Fibroblast of skin of right biceps (primary cell): ENCODE measurements at regions not wholly inside any gene's neighbourhood (a gene's known extent, or its start where the extent isn't known, plus 50 kb on each side); places are given as distances from the start of the nearest gene placed in this dataset.
"Not testable (repeated sequence)": the region's sequence is repeated elsewhere in the genome, so short reads cannot be mapped to it uniquely, and the experiment has no call there.

Experiments used
- DNase-seq: peaks from one replicate; pipeline ENCODE4 v3.0.0-alpha.2; 2013

DNA sequence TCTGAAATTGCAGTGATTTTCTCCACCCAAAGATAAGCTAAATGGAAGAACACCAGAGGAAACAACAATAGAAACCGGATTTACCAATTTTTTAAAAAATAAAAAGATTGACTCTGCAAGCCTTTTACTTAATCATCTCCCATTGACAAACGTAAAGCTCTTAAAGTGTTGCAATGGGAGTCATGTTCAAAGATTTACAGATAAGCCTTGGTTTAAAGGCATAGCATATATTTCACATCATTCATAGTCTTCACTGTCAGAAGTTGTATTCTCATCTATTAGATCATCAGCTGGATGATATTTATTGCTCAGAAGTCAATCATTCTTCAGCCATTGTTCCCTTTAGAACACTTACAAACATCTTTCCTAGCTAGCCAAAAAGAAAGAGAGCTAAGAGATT lies 397.6 kb downstream of the GBE1 start:
- no peak for DNase-seq

DNA sequence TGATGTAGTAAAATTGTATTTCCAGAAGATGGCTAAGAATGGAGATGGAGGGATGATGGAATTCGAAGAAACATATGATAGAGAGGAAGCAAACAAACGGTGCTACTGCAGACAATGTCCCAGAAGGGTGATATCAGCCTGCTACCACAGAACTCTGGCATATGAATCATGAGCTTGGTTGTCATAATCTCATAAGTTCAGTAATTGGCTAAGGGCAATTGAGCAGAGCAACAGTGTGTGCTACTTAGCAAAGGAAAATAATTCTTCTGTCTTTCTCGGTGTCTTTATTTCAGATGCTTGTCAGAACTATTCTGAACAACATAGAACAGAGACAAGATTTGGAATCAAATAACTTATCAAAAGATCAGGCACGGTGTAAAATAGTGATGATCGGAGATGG lies 407.3 kb downstream of the GBE1 start:
- DNase-seq = no peak

DNA sequence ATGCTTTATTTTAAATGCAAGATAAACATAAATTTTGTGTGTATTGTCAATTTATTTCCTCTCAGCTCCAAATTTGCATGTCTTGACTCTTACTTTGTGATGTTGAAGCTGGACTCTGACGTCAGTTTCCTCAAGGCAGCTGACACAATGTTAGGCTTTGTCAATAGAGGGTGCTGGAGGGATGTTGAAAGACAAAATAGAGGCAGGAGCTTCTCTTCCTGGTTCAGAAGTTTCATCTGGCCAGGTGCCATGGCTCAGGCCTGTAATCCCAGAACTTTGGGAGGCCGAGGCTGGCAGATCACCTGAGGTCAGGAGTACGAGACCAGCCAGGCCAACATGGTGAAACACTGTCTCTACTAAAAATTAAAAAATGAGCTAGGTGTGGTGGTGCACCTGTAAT lies 408.6 kb downstream of the GBE1 start:
- peak; percentile 27 for DNase-seq

GRCh38 chr3:81349816-81350340 lies 411.6 kb downstream of the GBE1 start:
- no peak for DNase-seq

GRCh38 chr3:81339040-81339845 lies 422.2 kb downstream of the GBE1 start:
- DNase-seq = peak; percentile 31

DNA sequence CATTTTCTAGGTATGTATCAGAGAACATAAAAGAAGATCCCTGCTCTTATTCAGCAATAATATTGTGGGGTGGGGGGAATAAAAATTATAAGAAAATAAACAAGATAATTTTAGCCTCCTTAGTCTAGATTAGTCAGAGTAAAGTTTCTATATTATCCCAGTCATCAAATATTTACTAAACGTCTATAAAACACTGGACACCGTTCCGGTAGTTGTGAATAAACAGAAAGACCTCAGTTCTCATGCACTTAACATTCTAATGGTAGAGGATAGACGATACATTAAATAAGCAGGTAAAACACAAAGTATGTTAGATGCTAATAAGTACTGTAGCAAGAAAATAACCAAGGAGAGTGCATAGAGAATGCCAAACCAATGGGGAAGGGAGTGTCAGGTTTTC lies 425.0 kb downstream of the GBE1 start:
- no peak for DNase-seq

- DNase-seq = not testable (repeated sequence)
Measured at GRCh38 chr3:81329835-81330234, 431.6 kb downstream of the GBE1 start.

- DNase-seq = no peak
Measured at GRCh38 chr3:81326245-81326644, 435.2 kb downstream of the GBE1 start.

DNA sequence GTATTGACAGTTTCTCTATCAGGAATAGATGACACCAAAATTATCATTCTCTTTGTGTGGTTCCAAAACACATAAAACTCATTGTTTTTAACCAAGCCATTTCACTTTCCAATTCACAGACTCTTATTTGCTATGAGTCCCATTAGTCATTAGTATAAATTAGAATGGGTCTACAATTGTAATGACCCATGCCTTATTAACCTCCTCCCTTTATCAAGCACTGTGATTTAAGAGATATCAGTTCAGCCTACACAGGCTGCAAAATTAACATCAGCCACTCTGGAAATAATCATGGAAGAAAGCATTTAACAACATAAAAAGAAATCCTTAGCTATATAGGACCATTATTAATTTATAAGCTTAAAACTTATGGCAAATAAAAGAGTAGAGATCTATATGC lies 440.6 kb downstream of the GBE1 start:
- no peak for DNase-seq

- DNase-seq = no peak
Measured at GRCh38 chr3:81315030-81315429, 446.4 kb downstream of the GBE1 start.

DNA sequence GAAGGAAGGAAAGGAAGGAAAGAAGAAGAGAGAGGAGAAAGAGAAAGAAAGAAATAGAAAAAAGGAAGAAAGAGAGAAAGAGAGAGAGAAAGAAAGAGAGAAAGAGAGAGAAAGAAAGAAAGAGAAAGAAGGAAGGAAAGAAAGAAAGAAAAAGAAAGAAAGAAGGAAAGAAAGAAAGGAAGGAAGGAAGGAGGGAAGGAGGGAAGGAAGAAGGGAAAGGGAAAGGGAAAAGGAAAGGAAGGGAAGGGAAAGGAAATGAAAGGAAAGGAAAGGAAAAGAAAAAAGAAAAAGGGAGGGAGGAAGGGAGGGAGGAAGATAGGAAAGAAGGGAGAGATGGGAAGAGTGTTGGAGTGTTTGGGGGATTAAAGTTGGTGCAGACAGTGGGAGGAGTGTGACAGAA lies 450.1 kb downstream of the GBE1 start:
- DNase-seq = no peak

- DNase-seq = peak; percentile 82
Measured at GRCh38 chr3:81308306-81308705, 453.1 kb downstream of the GBE1 start.

DNA sequence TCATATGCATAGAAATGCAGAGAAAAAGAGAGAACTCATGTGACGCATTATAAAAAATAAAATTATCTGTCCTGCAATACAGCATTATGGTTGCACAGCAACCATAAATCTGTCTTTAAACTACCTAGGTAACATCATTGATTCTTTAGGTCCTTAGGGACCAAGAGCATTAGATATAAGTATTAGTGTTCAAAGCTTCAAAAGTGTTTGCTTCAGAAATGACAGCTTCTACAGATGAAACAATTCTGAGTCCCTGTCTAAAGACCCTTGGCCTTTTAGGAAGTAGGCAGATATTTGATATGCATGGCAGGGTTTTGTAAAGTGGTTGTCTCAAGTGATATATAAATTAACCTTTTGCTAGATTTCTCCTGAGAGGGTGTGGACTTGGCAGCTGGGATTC lies 454.2 kb downstream of the GBE1 start:
- DNase-seq = no peak

DNA sequence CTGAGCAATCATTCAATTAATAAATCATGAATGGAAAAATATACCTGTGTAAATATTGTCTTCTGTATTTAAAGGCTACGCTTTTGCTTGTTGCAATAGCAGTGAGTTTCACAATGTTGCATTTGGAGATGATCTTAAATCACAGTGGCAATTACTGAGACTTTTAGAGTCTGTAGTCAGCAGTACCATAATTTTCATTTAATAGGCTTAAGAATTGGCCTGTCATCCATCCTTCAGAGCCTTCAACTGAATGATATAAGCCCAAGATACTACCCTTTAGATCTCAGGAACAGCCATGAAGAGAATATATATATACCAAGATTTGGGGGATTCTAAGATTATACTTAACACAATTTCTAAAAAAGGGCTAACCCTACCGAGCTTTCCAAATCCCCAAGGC lies 458.1 kb downstream of the GBE1 start:
- no peak for DNase-seq

GRCh38 chr3:81302045-81302444 lies 459.4 kb downstream of the GBE1 start:
- DNase-seq = peak; percentile 60

DNA sequence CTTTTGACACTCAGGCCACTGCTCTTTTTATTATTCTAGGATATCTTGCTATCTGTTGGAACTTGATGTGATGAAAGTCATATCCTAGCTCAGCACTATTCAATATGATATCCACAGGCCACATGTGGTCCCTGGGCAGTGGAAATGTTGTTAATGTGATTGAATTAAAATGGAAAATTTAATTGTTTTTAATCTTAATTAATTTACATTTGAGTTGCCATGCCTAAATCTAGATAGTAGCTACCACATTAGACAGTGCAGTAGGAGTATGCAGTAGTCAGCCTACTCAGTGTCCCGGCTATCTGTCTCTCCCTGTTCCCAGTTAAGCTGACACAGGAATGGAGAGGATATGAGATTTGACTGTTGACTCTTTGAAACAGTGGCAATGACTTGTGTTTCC lies 460.2 kb downstream of the GBE1 start:
- DNase-seq = no peak

GRCh38 chr3:81300324-81300927 lies 461.0 kb downstream of the GBE1 start:
- no peak for DNase-seq

DNA sequence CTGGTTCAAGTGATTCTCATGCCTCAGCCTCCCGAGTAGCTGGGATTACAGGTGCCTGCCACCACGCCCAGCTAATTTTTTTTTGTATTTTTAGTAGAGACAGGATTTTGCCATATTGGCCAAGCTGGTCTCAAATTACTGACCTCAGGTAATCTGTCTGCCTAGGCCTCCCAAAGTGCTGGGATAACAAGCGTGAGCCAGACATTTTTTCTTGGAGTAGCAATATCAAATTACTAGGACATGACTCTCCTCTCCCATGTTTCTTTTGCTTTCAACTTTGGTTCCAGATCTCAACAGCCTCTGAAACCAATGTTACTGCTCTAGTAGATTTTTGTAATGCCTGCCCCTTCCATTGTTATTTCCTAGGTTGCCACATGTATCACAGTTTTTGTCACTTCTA lies 462.0 kb downstream of the GBE1 start:
- DNase-seq = peak; percentile 14

- peak; percentile 35 for DNase-seq
Measured at GRCh38 chr3:81295906-81296577, 465.4 kb downstream of the GBE1 start.

DNA sequence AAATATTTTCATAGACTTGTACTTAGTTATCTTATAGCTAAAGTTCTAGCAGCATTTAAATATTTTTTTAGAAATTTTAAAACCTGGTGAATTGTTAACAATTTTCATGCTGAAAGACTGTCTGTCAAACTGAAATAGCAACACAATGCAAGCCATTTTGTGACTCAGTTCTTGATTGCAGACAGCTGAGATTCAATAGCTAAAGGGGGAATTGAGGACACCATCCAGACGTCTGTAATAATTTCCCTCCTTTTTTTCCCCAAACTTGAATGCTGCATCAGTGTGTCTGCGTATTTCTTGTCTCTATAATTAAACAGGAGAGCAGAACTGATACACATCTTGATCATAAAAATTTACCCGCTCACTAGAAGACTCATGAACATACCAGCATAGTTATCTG lies 468.3 kb downstream of the GBE1 start:
- DNase-seq = no peak

- no peak for DNase-seq
Measured at GRCh38 chr3:81291586-81291985, 469.9 kb downstream of the GBE1 start.

GRCh38 chr3:81289676-81290075 lies 471.8 kb downstream of the GBE1 start:
- peak; percentile 80 for DNase-seq

DNA sequence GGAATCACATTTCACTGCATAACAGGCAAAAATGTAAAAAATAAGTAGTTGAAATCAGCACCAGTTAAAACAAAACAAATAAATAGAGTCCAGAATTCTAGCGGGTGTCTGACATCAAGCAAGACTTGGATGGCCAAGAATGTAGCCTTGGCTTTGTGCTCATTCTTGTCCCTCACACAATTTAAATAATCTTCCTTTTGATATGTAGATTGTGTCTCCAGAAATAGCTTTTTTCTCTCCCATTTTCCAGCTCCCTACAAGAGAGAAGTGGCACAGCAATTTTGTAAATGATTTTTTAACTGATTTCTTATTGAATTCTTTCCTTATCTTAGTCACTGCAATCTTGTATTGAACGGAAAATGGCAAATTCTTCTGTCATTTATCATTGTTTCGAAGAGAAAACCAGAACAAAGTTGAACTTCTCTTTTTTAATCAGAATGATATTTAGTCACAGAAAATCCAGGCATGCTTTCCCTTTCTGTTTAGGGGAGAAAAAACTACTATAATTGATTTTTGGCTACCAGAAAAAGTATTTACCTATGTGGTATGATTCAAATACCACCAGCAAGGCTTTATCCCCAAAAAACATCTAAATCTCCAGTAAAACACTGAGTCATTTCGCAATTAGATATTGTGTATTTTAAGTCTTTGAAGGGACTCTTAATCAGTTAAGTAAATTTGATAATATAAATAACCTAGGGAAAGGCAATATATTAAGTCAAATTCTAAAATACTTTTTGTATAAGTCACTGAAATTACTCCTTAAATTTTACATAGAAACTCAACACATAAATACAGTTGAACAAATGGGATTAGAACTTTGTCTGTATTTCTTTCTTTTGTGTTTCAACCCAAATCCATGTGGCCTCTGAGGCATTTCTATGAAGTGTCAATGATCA lies 481.7 kb downstream of the GBE1 start:
- DNase-seq = peak; percentile 57
